Panc1 (cell line): ENCODE measurements at regions not wholly inside any gene's neighbourhood (a gene's known extent, or its start where the extent isn't known, plus 50 kb on each side); places are given as distances from the start of the nearest gene placed in this dataset.

Source experiments
- CTCF ChIP-seq: fragments of 450-650 bp; IDR thresholded peaks from 2 replicates; pipeline ENCODE4 v1.5.1; 2017; ENCODE audit warnings: mild to moderate bottlenecking
- REST ChIP-seq, 2 experiments: IDR thresholded peaks; 2 replicates each; pipeline ENCODE4 v1.6.1; 2011 to 2012; ENCODE audit warnings: low read depth in 2 of 2, control low read depth in 1 of 2, low read length in 1 of 2, mild to moderate bottlenecking in 1 of 2, moderate library complexity in 1 of 2; ENCODE audit not compliant: insufficient read depth in 1 of 2

GRCh38 chr12:42982828-42983227 lies 393.3 kb upstream of the PRICKLE1 start:
- TF ChIP-seq CTCF (no peak), REST (IDR thresholded peaks at IDR 0.05; ENCODE audit: insufficient read depth in 1 of 2, low read depth in 2 of 2, low read length in 1 of 2) (no peak)
